ENCODE measurements at regions not wholly inside any gene's neighbourhood (a gene's known extent, or its start where the extent isn't known, plus 50 kb on each side); places are given as distances from the start of the nearest gene placed in this dataset.

DNA sequence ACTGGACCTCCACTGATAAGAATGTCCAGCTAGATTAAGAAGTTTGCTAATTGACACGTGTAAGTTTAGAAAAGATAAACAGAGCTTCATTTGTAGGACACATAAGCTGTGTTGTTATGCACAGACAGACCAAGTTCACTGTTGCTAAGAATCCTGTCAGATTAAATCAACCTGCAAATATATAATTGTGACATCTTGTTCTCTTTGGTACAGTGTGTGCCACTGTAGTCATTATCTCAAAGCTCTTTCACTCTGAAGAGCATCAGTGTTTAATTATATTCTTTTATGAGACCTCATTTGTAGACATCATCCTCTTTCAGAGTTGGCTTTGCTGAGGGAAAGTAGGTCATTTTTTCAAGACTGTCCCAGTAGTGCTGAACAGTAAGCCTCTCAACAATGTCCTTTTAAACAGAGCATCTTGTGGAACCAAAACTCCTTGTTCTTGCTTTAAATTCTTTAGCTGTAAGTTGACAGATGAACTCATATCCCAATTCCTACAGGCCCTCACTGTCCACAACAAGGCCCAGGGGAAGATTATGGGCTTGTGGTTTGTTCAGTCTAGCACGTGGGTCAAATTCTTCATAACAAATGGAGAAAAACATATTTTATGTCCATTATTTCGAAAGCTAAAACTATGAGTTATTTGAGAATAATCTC is 252.4 kb downstream of the HDGFL1 start:
- no peak for DNase-seq

DNA sequence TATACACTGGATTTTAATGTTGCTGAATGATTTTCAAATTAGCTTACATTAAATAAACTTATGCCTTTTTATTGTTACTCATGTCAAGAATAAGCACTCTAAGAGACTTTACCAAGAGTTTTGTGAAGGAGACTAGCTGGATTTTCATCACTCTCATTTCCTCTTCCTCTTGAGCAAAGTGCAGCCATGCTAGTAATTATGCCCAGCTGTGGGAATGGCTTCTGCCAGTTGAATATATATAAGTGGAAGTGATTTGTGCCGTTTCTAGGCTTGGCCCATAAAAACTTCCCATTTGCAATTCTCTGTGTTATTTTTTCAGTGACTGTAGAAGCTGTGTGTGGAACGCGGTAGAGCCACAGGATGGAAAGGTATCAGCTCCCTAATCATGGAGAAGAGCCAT is 255.8 kb downstream of the HDGFL1 start:
- no peak for DNase-seq

DNA sequence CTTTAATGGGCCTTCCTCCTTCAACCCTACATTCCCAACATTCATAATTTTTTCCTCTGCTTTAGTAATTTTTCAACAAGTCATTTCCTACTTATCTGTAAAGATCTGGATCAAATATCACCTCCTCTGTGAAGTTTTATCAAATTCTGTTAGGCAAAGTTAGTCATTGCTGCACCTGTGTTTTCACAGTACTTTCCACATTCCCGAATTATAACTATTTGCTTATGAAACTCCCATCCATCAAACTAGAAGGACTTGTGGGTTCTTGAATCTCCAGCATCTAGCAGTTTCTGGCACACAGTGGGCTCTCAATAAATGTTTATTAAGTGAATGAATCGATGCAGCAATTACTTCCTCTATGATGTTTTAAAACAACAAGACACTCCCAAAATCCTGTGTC is 257.6 kb downstream of the HDGFL1 start:
- no peak for DNase-seq

- no peak for DNase-seq
Measured at GRCh38 chr6:22827760-22828159, 258.4 kb downstream of the HDGFL1 start.

GRCh38 chr6:22828179-22829062 is 259.1 kb downstream of the HDGFL1 start:
- DNase-seq, result no peak

GRCh38 chr6:22829070-22829469 is 259.7 kb downstream of the HDGFL1 start:
- DNase-seq, result no peak

DNA sequence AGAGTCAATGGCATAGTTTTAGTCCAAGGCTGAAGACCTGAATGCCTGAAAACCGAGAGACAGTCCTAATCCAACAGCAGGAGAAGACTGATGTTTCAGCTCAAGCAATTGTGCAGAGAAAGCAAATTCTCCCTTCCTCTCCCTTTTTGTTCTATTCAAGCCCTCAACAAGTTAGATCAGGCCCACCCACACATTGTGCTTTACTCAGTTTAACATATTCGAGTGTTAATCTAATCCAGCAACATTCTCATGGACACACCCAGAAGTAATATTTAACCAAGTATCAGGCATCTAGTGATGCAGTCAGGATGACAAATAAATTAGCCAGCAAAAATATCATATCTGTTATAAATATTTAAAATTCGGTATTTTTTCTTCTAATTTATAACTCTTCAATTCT is 261.1 kb downstream of the HDGFL1 start:
- no peak for DNase-seq

- DNase-seq, result no peak
Measured at GRCh38 chr6:22833191-22833590, 263.8 kb downstream of the HDGFL1 start.

DNA sequence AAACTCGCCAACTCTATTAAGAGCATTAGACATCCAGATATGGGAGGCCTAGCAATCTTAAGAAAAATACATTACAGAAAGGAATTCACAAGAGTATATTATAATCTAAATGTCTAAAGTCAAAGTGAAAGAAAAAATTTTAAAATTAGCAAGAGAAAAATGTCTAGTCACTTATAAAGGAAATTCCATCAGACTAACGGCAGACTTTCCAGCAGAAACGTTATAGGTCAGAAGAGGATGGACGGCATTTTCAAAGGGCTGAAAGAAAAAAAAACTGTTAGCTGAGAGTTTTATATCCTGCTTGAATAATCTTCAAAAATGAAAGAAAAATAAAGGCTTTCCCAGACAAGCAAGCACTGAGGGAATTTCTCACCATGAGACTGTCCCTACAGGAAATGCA is 269.0 kb downstream of the HDGFL1 start:
- DNase-seq, result no peak

DNA sequence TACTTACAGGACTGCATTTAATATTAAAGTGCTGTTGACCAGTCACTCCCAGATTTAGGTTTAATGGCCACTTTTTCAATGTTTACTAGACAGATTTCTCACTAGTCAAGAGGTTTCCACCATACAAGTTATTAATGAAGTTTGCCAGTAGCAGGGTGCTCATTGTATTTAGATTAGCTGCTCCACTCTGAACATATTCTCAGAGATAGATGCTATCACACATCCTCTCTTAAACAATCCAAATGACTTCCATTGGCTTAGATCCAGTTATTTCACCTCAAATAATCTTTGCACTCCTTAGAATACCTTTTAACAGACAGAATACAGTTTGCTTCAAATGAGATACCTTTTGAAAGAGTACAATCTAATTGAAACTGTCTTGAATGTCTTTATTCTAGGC is 276.1 kb downstream of the HDGFL1 start:
- no peak for DNase-seq

DNA sequence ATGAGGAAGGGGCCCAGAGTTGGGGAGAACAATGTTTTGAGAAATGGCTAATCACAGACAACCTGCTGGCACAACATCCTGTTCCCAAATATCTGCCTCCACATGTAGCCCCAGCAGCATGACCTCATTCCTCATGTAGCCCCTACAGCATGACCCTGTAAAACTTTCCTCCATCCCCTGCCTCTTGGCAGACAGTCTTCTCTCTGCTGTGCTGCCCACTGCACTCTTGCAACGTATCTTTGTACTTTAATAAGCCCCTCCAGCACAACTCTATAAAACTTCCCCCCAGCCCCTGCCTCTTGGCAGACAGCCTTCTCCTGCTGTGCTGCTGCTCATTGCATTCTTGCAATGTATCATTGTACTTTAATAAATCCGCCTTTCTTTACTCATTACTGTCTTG is 278.8 kb downstream of the HDGFL1 start:
- no peak for DNase-seq

- DNase-seq, result no peak
Measured at GRCh38 chr6:22849921-22850320, 280.6 kb downstream of the HDGFL1 start.

GRCh38 chr6:22852101-22852500 is 282.7 kb downstream of the HDGFL1 start:
- DNase-seq, result no peak

GRCh38 chr6:22873513-22874136 is 304.3 kb downstream of the HDGFL1 start:
- DNase-seq, result no peak

- no peak for DNase-seq
Measured at GRCh38 chr6:22875845-22876244, 306.5 kb downstream of the HDGFL1 start.

DNA sequence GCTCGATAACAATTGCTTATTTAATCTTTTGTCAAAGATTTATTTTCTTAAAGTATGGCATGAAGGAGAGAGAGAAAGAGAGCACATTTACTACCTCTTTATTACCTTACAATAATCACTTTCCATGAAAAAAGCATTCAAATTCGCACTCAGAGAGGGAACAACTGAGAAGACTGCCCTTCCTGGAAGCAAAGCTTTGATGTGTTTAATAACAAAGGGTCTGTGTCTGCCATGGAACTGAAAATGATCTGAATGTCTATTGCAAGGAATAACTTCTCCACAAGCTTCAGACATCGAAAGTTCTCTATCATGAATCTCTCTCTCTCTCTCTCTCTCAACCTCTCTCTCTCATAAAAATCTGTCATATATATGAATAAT is 308.9 kb downstream of the HDGFL1 start:
- no peak for DNase-seq

GRCh38 chr6:22878706-22879105 is 309.3 kb downstream of the HDGFL1 start:
- no peak for DNase-seq

DNA sequence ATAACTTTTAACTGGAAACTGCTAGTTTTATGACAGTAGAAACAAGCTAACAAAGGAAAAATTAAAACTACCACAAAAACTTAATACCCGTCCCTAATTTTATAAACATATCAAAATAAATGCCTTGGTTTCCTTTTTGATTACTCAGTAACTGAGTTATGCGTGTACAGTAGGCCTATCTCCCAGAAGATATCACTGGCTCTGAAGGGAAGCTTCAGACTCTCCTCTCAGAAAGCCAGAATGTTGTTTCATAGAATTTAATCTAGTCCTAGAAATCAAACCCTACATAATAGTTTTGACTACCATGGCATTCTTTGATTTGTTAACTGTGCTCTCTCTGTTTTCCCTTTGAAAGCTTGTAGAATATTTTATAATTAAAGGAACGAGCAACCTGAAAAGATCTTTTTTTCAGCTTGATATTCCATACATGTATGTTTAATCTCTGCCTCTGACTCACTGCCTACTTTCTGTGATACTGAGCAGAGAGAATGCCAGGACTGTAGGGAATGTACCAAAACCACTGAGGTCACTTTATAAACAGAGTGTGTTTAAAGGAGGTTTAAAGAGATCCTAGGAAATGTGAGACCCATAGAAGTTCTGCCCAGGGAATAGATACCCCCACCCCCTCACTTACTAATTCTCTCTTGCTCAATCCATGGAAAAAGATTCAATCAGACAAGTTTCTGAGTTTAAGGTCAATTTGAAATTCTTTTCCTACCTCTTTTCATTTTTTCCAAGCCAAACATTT is 311.5 kb downstream of the HDGFL1 start:
- DNase-seq, result no peak

GRCh38 chr6:22882581-22882980 is 313.2 kb downstream of the HDGFL1 start:
- no peak for DNase-seq

- DNase-seq, result no peak
Measured at GRCh38 chr6:22883061-22883717, 313.8 kb downstream of the HDGFL1 start.

GRCh38 chr6:22884456-22884855 is 315.1 kb downstream of the HDGFL1 start:
- DNase-seq, result no peak

- DNase-seq, result no peak
Measured at GRCh38 chr6:22886650-22887581, 317.6 kb downstream of the HDGFL1 start.
